ENCODE measurements at regions not wholly inside any gene's neighbourhood (a gene's known extent, or its start where the extent isn't known, plus 50 kb on each side); places are given as distances from the start of the nearest gene placed in this dataset.

DNA sequence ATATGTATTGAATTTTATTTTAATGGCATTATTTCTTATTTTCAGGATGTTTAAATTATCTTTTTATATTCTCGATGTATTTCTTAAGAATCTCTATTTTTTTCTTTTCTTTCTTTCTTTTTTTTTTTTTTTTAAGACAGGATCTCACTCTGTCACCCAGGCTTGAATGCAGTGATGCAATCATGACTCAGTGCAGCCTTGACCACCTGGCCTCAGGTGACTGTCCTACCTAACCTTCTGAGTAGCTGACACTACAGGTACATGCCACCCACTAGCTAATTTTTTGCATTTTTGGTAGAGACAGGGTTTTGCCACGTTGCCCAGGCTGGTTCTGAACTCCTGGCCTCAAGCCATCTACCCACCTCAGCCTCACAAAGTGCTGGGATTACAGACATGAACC is 143.8 kb upstream of the LAMA2 start:
- TF ChIP-seq, protein P1, sequence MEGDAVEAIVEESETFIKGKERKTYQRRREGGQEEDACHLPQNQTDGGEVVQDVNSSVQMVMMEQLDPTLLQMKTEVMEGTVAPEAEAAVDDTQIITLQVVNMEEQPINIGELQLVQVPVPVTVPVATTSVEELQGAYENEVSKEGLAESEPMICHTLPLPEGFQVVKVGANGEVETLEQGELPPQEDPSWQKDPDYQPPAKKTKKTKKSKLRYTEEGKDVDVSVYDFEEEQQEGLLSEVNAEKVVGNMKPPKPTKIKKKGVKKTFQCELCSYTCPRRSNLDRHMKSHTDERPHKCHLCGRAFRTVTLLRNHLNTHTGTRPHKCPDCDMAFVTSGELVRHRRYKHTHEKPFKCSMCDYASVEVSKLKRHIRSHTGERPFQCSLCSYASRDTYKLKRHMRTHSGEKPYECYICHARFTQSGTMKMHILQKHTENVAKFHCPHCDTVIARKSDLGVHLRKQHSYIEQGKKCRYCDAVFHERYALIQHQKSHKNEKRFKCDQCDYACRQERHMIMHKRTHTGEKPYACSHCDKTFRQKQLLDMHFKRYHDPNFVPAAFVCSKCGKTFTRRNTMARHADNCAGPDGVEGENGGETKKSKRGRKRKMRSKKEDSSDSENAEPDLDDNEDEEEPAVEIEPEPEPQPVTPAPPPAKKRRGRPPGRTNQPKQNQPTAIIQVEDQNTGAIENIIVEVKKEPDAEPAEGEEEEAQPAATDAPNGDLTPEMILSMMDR (IDR thresholded peaks at IDR 0.05 in 4 of 5, conservative IDR thresholded peaks at IDR 0.05 in 1 of 5), result no peak
- no peak for TF ChIP-seq POLR2A (IDR thresholded peaks at IDR 0.05)
